HG03571 (cell line): ENCODE measurements at regions not wholly inside any gene's neighbourhood (a gene's known extent, or its start where the extent isn't known, plus 50 kb on each side); places are given as distances from the start of the nearest gene placed in this dataset.

ENCODE experiments used
- ATAC-seq: cut with Tn5 transposase; IDR thresholded peaks from one replicate; pipeline ENCODE4 v1.9.1; 2021; ENCODE audit not compliant: unreplicated experiment

DNA sequence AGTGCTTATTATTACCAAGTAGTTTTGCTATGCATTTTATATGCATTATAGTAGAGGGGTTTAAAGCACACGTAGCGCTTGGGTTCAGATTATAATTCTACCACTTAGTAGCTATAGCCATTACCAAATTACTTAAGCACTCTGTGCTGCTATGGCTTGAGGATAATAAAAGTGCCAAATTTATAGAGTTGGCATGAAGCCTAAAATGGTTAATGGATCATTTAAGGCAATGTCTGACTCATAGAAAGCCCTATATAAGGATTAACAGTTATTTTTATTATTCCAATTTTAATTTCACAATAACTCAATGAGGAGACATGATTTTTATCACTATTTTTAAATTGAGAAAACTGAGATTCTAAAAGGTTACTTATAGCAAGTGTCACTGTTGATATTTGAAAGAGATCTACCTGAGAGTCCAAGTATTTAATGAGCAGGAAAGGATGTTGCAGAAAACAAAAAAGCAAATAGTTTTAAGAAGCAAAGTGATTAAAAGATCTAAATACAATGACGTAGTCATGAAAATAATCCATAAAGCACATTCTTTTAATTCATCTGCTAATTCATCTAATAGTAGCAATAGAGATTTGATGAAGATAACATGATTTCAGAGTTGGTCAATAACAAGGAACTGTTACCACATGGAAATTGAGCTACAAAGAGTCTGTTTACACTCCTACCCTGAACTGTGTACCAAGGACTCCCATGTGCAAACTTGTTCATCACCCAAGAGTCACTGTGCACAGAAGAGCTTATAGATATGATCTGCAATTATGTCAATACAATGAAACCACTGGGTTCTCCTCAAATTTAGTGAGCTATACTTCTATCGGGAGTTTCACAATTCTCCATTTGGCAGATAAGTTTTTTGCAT is 78.8 kb upstream of the DTNA start:
- no peak for ATAC-seq

DNA sequence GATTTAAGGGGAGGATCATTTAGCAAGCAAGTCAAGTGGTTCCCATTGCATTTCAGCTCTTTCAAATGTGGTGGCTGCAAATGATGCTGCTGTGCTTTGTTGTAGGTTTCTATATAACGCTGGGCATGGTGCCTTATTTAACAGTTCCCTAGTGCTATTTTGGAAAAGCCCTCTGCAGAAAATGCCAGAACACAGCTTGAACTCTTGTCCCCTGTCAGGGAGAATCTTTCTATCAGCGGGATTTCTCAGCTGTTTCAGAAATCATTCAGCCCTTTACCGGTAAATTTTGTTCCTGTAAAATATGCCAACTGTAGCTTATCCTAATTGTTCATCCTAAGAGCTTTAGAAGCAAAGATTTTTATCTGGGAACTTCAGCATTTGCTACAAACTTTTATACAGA is 77.8 kb upstream of the DTNA start:
- ATAC-seq: no peak

DNA sequence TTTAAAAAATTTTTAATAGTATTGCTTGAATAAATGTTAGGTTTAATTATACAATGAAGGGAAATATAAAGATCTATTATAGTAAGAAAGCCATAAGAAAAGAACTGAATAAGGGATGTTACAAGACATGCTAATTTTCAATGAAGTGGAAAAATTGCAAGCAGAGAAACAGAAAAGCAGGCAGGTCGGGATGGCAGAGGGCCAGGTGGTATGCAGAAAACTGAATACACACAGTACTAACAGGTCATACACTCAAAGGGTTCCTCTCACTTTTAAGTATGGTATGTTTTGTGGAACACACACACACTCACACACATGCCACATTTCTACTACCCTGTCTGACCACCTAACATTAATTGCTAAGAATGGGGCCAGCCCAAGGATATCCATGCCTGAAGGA is 76.7 kb upstream of the DTNA start:
- no peak for ATAC-seq

DNA sequence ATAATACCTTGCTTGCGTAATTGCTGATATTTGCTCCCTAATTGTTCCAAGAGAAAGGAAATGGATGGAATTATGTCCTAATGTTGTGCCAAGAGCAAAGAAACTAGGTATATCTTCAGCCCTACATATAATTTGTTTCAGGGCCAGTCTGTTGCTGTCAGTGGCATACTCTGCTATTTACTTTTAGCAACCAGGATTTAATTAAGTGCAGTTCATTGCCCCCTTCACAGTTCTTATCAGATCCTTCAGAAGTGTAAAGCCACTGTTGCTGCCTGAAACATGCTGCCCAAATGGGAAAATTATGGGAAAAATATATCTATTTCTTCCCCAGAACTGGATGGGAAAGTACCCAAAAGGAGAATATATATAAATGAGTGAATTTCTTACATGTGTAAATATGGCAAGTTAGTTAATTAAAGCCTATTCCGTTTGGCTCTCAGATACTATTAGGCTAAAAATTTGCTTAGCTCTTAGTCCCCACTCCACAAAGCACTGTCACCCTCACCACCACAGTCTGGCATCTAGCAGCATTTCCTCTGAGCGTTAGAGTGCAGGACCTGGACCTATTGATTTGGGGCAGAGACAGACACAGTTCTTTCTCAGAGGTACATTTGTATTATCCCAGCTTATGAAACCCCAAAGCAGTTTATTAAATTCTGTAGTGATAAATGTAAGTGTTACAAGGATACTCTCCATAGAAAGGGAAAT is 72.8 kb upstream of the DTNA start:
- ATAC-seq: no peak

DNA sequence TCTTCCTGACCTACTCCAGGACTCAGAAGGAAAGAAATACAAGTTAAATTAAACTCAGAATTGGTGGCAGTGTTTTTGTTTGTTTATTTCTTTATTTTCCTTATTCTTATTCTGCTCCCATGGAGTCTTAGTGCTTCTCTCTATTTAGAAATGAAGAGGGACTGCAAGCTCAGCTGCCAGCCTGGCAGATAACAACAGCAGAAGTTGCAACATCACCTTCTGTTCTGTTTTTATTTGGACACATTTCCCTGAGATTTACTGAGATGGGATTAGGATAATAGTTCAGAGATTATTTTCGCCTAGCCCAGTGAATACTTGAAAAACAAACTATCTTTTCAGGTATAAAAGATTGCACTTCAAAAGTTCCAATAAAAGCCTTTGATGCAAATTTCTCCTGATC is 70.4 kb upstream of the DTNA start:
- ATAC-seq: no peak

DNA sequence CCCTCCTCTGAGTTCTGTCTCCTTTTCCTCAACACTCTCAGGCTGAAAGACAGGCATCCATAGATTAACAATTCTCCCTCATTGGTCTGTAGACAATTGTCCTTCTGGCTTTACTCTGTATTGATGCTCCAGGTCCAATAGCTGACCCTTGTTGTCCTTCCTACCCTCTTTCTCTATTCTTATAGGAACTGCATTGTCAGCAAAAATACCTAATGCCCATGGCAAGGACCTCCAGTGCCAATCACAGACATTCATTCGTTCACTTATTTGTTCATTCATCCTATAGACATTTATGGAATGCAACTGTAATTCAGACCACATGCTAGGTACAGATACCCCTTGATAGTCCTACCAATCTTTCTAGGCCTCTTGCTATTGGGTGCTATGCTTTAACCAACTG is 69.8 kb upstream of the DTNA start:
- no peak for ATAC-seq

DNA sequence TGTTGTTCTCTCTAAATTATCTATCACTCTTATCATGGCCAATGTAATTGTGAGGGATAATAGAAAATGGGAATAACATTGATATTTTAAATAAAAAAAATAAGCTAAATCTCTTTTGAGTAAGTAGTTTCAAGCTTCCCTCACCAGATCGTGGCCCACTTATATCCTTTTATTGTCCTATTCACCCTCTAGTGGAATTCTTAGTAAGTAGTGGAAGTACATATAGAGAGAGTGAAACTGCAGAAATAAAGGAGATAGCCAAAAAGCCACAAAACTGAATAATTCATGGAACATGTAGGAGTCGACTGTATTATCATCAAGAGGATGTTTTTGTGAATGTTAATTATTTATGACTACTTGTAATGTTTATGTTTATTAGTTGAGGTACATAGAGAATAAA is 66.1 kb upstream of the DTNA start:
- ATAC-seq: no peak

DNA sequence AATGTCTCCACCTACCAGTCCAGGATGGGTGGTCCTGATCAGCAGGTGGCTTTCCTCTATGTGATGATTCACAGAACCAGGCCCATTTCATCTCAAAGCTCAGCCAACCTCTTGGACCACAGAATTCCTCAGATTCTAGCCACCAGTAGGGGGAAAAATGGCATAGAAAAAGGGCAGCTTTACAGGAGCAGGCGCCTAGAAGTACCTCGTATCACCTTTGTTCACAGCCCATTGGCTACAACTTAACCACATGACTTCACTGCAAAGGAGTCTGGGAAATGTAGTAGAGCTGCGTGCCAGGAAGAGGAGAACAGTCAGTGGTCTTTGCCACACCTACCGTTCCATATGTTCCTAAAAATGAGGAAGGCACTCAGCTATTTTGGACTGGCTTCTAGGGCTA is 62.8 kb upstream of the DTNA start:
- peak; percentile 56 for ATAC-seq

DNA sequence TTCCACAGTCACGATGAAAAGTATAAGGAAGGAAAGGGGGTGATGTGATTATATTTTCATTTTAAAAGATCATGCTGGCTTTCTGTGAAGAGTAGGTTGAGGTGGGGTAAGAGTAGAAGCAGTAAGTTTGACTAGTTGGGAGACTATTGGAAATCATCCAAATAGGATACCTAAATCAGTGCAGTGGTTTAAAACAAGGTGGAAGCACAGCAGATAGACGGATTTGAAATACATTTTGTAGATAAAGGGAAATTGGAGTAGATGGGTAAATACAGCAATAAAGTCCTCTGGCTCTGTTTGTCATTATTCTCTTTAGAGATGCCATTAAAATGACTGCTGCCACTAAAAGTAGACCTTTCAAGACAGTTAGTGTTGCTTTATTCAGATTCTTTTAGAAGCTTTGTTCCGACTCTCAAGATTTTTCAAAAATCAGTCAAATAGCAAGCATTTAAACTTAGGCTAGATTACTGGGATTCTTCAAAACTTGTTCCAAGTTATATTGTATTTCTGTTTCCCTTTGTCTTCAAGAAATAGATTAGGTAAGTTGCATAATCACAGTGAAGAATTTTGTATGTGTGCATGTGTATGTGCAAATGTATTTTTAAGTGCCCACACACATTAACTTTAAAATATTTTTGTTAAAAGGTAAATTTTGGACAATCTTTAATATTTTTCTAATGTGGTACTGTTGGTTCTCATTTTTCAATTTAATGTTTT is 61.7 kb upstream of the DTNA start:
- ATAC-seq: no peak

DNA sequence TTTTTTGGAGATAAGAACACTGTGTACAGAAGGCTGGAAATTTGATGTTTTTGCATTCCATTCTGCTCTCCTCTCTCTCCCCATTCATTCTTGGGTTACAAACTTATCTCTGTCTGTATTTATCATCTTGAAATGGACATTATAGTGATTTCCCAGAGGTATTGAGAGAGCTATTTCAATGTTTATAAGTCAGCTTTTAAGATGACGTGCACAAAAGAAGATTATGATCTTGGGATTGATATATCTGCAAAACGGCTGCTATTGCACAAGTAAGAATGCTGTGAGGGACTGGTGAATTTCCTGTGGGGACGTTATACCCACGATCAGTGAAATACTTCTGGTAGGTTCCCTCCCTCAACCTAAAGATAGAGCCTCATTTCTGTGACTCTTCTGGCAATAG is 61.0 kb upstream of the DTNA start:
- ATAC-seq: no peak

DNA sequence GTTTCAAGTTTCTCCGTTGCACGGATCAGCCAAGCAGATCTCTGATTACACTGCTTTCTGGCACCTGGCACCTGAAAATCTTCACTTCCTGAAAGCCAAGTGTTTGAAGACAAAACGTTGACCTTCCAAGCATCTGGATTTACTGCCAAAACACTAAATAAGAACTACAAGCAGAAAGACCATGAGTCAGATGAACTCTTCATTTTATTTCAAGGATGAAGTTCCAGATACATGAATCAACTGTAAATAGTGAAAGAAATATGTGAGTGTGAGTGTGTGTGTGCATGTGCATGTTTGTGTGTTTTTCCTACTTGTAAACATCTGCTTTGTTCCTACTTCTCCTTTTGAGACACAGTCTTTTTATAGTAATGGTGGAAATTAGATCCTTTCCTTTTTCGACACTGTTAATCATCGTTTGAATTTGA is 60.0 kb upstream of the DTNA start:
- no peak for ATAC-seq

DNA sequence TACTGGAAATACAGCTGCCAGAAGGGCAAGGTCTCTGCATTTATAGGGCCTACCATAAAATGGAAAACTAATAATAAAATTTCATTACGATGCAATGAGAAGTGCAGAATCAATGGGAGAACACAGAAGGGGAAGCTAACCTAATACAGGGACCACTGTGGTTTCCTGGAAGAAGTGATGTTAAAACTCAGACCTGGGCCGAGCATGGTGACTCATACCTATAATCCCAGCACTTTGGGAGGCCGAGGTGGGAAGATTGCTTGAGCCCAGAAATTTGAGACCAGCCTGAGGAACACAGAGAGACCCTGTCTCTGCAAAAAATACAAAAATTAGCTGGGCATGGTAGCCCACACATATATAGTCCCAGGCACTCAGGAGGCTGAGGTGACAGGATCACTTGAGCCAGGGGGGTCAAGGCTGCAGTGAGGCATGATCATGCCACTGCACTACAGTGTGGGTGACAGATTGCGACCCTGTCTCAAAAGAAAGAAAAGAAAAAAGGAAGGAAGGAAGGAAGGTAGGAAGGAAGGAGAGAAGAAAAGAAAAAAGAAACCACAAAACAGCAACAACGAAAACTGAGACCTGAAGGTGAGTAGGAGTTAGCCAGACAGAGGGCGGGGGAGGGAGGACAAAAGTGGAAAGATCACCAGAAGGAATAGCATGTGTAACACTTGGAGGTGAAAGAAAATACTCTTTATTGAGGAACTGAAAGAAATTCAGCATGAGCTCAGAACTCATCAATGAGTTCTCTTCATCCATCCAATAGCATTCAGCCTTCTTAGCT is 58.3 kb upstream of the DTNA start:
- no peak for ATAC-seq

DNA sequence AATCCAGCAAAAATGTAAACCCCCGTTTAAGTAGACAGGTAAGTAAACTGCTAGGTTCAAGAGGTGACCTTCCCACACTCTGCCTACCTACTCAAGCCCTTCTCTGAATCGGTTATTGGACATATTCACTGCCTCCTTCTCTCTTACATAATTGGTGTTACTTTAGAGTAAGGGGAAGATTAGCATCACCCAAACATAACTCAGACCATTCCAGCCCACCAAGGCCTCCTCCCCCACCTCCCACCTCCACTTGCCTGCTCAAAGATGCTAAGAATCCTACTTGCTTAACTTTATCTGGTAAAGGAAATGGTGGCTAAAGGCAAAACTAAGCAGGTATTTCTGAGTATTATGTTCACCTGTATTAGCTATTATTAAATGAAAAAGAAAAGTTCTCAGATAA is 55.0 kb upstream of the DTNA start:
- ATAC-seq: no peak

DNA sequence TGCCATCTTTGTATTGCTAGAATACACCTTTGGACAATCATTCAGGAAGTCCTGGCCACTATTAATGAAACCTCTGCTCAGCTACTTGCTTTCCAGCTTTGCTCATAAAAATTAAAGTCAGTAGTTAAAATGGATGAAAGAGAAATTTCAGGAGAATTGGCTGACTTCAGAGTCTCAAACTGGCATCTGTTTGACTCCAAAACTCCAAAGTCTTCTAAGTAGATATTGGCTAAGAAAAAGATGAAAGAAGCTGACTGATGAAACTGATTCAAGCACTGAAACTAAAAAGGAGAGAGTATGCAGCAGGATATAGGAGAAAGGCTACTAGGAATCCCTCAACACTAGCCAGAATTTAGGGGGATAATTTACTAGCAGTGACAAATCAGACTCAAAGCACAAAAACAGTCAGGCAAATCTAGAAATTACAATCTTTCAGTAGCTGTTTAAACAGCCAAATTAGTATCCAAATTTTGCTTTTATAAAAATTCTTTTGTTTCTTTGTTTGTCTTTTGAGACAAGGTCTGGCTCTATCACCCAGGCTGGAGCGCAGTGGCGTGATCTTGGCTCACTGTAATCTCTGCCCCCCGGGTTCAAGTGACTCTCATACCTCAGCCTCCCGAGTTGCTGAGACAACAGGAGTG is 52.1 kb upstream of the DTNA start:
- ATAC-seq: no peak

DNA sequence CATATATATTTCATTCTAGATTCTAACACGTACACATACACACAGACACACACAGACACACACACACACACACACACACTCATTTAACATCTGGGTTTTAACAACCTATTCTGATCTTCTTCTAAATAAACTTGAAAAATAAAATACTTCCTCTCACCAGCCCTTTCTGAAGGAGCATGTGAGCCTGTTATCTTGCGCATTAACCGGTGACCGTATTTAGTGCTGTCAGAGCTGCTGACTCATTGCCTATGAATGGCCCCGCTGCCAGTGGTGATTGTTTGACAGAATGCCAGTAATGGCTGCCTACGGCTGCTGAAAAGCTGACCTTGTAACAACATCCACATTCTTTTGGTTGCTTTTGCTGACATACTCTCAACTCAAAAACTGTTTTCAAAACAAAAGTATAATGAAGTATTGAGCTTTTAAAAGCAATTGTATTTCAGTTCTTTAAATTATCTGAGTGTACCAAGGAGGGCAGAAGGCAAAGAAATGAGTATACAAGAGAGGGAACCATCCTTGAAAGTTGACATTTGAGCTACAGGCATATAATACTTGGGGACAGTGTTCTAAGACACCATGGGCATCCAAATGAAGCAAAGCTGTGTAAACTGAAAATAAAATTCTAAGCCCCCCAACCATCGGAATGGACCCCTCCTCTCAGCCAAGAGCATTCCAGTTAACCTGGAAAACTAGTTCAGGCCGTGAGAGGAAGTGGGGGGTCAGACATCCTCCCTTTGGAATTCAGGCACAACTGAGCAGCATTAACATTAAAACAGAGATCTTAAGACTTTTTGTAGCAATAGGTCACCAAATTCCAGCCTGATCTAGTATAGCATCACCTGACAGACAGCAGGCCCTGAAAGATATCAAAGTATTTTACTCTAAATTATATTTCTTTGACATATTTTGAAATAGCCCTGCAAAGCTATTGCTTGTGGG is 50.2 kb upstream of the DTNA start:
- ATAC-seq: no peak
